Fibroblast of skin of left quadriceps (primary cell): ENCODE measurements at regions not wholly inside any gene's neighbourhood (a gene's known extent, or its start where the extent isn't known, plus 50 kb on each side); places are given as distances from the start of the nearest gene placed in this dataset.
A peak's percentile ranks its signal among the peaks of the same experiment; 100 is the strongest.

Experiments
- DNase-seq, 2 experiments: peaks; one replicate each; pipeline ENCODE4 v3.0.0-alpha.2; 2013; ENCODE audit warnings: low read depth in 2 of 2

GRCh38 chr1:112040891-112041740 is 51.6 kb upstream of the KCND3 start:
- DNase-seq, result no peak

DNA sequence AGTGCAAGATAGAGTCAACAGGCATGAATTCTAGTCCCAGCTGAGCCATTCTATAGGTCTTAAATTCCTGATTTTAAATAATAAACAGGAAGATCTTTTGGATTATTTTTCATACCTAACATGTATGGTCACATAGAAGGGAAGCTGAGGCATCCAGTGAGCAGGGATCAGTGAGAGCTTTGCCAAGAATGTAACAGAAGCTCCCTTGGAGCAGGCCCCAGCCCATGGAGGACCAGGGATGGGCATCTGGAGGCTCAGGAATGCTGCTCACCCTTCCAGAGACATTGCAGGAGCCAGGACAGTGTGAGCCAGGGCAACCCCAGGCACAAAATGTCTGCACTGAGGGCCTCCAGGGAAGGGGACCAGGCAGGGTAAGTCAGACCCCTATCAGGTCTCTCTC is 54.4 kb upstream of the KCND3 start:
- DNase-seq, result no peak

DNA sequence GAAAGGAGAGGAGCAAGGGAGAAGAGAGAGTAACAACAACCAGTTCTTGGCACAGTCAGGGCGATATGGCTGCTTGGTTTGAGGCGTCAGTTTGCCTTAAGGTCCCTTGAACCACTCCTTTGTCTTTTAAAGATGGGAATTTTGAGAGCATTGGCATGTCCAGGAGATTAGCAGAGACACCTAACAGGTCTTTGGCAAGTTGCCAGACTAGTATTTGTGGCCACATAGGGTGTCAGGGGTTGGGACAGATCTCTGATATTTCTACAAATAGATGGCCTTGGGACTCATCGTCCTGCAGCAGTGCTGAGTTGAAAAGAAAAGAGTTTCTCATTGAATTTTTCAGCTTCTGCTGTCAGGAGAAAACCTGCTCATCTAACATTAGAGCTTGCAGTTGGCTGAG is 55.3 kb upstream of the KCND3 start:
- DNase-seq, result no peak

GRCh38 chr1:112046630-112047029 is 57.2 kb upstream of the KCND3 start:
- DNase-seq, result no peak

GRCh38 chr1:112048421-112048820 is 59.0 kb upstream of the KCND3 start:
- DNase-seq, result no peak

GRCh38 chr1:112054510-112054909 is 65.0 kb upstream of the KCND3 start:
- no peak for DNase-seq

- no peak for DNase-seq
Observed at GRCh38 chr1:112056354-112056753, 66.9 kb upstream of the KCND3 start.

DNA sequence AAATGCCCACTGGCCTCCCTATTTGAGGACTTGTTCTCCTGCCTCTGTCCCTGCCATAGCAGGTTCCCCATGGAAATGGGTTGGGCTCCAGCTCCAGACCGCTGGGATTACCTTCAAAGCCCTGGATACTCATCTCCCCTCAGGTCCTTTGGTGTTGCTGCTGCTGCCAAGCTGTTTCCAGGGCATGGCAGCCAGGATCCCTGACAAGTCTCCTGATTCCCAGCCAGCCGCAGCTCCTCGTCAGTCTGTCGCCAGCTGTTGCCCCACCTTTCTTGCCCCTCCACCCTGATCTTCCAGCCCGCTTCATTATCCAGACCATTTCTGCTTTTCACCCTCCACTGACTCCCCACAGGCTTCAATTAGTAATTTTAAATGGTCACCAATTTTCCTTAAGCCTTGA is 68.3 kb upstream of the KCND3 start:
- DNase-seq, result no peak

- no peak for DNase-seq
Observed at GRCh38 chr1:112058815-112059450, 69.5 kb upstream of the KCND3 start.

GRCh38 chr1:112059679-112060078 is 70.2 kb upstream of the KCND3 start:
- no peak for DNase-seq

DNA sequence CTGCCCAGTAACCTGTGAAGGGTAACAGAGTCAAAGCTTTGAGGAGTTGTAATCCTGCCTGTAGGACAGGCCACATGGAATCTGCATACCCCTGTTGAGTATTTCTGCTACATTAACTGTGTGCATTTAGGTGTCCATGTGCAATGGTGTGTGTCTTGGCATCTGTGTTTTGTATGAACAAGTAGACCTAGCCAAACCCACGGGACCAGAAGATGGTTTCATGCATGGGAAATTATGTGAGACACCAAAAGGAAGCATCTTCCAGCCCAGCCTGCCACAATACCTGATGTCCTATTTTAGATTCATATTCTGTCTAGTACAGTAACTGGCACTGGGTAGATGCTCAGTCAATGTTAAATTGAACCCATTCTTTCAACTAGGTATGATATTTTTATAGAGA is 70.8 kb upstream of the KCND3 start:
- DNase-seq, result no peak

- no peak for DNase-seq
Observed at GRCh38 chr1:112061056-112061455, 71.6 kb upstream of the KCND3 start.

DNA sequence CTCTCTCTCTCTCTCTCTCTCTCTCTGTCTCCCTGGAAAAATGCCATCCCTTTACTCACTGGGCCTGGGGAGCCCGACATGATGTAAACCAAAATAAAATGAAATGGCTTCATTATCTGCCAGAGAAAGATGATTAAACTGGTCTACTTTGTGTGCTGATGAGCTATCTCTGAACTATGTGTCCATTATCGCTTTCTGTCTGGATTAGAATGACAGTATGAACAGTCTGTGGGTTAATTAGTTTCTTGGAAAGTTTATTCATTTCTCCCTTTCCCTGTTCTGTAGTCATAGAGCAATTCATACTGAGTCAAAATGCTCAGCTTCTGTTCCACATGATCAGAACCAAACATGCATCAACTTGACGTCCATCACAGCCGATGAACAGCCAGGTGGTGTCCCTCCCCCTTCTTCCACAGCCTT is 72.4 kb upstream of the KCND3 start:
- no peak for DNase-seq

- no peak for DNase-seq
Observed at GRCh38 chr1:112063781-112064728, 74.6 kb upstream of the KCND3 start.

- DNase-seq, result no peak
Observed at GRCh38 chr1:112067989-112068388, 78.5 kb upstream of the KCND3 start.

DNA sequence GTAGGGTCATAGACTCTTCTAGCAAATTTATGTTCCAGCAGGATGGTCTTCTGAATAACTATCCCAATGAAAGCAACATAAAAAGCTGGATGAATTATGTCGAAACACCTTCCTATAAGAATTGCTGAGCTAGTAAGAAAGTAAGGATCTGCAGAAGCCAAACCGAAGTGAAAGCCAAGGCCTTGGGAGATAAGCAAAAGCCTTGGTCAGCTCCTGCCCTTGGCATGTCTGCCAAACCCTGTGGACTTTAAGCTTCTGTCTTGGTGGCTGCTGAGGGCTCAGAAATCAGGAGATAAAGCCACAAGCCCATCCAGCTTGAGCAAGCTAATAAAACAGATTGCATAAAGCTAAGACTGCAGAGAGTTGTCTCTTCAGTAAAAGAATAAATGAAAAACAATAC is 81.2 kb upstream of the KCND3 start:
- no peak for DNase-seq

DNA sequence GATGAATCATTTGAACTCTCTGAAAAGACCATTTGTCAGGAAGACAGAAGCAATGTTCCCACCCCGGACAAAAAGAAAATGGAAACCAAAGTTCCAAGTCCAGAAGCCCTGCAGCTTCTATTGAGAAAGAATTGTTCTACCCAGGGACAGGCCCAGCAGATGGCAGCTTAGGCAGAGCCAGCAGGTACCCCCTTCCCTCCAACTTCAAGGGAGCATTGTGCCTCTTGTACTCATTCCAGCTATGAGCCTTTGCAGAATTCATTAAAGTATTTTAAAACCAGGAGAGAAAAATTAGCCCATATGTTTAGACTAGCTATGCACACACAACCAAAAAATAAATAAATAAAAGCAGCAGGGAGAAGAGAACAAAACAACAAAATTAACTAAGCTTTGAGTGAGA is 85.2 kb upstream of the KCND3 start:
- DNase-seq, result no peak

GRCh38 chr1:112075566-112075965 is 86.1 kb upstream of the KCND3 start:
- DNase-seq, result no peak

DNA sequence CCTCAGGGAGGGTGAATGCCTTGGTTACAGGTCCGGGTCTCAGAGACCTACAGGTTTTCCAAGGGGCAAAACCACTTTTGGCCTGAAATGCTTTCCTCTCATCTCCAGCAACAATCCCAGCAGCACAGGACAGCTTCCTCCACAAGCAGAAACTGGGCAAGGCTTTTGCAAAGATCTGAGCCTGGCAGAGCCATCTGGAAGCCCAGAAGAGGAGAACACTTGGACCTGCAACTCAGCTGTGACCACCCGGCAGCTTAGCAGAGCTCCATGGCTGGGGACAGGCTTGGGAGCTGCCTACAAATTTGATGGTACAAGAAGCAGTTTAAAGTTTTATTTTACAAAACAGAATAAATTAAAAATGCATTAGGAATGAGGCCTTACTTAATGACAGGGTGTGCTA is 90.0 kb upstream of the KCND3 start:
- DNase-seq, result no peak

GRCh38 chr1:112083487-112083886 is 94.0 kb upstream of the KCND3 start:
- DNase-seq, result peak in 1 of 2 experiments; percentile 1

- DNase-seq, result no peak
Observed at GRCh38 chr1:112092656-112093371, 103.3 kb upstream of the KCND3 start.

DNA sequence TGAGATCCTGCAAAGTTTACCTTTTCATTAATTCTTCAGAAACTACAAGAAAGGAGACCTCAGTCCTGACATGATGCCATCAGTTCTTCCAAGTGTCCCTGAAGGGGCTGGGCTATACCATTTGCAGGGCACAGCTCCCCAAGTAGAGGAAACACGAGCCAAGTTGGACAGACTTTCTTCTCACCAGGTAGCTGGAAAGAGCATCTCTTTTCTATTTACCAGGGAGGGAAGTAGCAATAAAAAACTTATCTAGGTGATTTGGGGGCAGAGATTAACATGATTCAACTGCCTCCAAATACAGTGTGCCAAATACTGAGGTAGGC is 103.9 kb upstream of the KCND3 start:
- DNase-seq, result no peak
